ENCODE measurements at regions not wholly inside any gene's neighbourhood (a gene's known extent, or its start where the extent isn't known, plus 50 kb on each side); places are given as distances from the start of the nearest gene placed in this dataset.

GRCh38 chr17:79498854-79499253, 112.0 kb downstream of the RBFOX3 start:
- TF ChIP-seq CTCF (IDR thresholded peaks at IDR 0.05) = no peak
- no peak for TF ChIP-seq POLR2A (IDR thresholded peaks at IDR 0.05)
